RWPE1 (cell line): ENCODE measurements at regions not wholly inside any gene's neighbourhood (a gene's known extent, or its start where the extent isn't known, plus 50 kb on each side); places are given as distances from the start of the nearest gene placed in this dataset.

ENCODE experiments used
- CTCF ChIA-PET: fragments of 350-600 bp; sonication (Branson Sonifier 250); formaldehyde crosslinking; extraction: SDS; loops from one replicate; lab custom pipeline; 2021; lab: Yijun Ruan, JAX
- POLR2A ChIA-PET: fragments of 400-600 bp; formaldehyde crosslinking; extraction: SDS; loops from one replicate; lab custom pipeline; 2020; ENCODE audit warnings: antibody characterized with exemption; ENCODE audit not compliant: low non-redundant PET; lab: Yijun Ruan, JAX
- DNase-seq: peaks from one replicate; pipeline ENCODE4 v3.0.0; 2012; ENCODE audit warnings: low spot score
- H3K27ac ChIP-seq: fragments of 450-650 bp; 2 replicates; pipeline ENCODE4 v1.5.1; 2017
- CTCF ChIP-seq: fragments of 450-650 bp; conservative IDR thresholded peaks from 2 replicates; pipeline ENCODE4 v1.5.1; 2017; ENCODE audit warnings: low read depth, mild to moderate bottlenecking

GRCh38 chr5:178786859-178787499 is 56.5 kb upstream of the ZNF354A start:
- ChIA-PET CTCF (interaction anchor here (0.6 to 0.8 kb wide), 2 partner anchors 21 to 49 kb away, joined by 3 to 5 read pairs; no protein-coding TSS in a partner anchor), POLR2A (no interaction called here)
- DNase-seq: peak; percentile 98
- no peak for TF ChIP-seq CTCF
- peak overlapping the region; percentile 38 for H3K27ac ChIP-seq

GRCh38 chr5:178786417-178786816 is 56.0 kb upstream of the ZNF354A start:
- peak; percentile 20 for DNase-seq
- ChIA-PET CTCF (interaction anchor here (0.8 to 0.9 kb wide), 2 partner anchors 21 to 40 kb away, joined by 3 read pairs; no protein-coding TSS in a partner anchor), POLR2A (no interaction called here)
- peak overlapping the region; percentile 38 for H3K27ac ChIP-seq
- TF ChIP-seq CTCF: no peak

- CTCF ChIA-PET: interaction anchor here (0.9 kb wide), 1 partner anchor 40 kb away, joined by 3 read pairs; no protein-coding TSS in a partner anchor
- TF ChIP-seq CTCF: no peak
- peak overlapping the region; percentile 38 for H3K27ac ChIP-seq
- DNase-seq: peak; percentile 78
- POLR2A ChIA-PET: interaction anchor here (0.5 kb wide), 1 partner anchor 58 kb away, joined by 3 read pairs; no protein-coding TSS in a partner anchor
These were observed 55.5 kb upstream of the ZNF354A start for GRCh38 chr5:178785999-178786398.

- no peak for DNase-seq
- CTCF ChIA-PET: interaction anchor here (0.7 to 1.0 kb wide), 2 partner anchors 11 to 1277 kb away, joined by 3 read pairs; no protein-coding TSS in a partner anchor
- POLR2A ChIA-PET: no interaction called here
- TF ChIP-seq CTCF: no peak
- H3K27ac ChIP-seq: no peak overlapping the region
These were observed 53.9 kb upstream of the ZNF354A start for GRCh38 chr5:178784391-178784790.

GRCh38 chr5:178781936-178782335 is 51.5 kb upstream of the ZNF354A start:
- ChIA-PET POLR2A (no interaction called here), CTCF (no interaction called here)
- no peak for DNase-seq
- no peak for TF ChIP-seq CTCF
- no peak overlapping the region for H3K27ac ChIP-seq

- ChIA-PET POLR2A (no interaction called here), CTCF (no interaction called here)
- DNase-seq: no peak
- no peak overlapping the region for H3K27ac ChIP-seq
- TF ChIP-seq CTCF: no peak
These were observed 50.4 kb upstream of the ZNF354A start for GRCh38 chr5:178780581-178781498.
